ENCODE measurements at regions not wholly inside any gene's neighbourhood (a gene's known extent, or its start where the extent isn't known, plus 50 kb on each side); places are given as distances from the start of the nearest gene placed in this dataset.
A peak's percentile ranks its signal among the peaks of the same experiment; 100 is the strongest.
"Not testable (repeated sequence)": the region's sequence is repeated elsewhere in the genome, so short reads cannot be mapped to it uniquely, and the experiment has no call there.

DNA sequence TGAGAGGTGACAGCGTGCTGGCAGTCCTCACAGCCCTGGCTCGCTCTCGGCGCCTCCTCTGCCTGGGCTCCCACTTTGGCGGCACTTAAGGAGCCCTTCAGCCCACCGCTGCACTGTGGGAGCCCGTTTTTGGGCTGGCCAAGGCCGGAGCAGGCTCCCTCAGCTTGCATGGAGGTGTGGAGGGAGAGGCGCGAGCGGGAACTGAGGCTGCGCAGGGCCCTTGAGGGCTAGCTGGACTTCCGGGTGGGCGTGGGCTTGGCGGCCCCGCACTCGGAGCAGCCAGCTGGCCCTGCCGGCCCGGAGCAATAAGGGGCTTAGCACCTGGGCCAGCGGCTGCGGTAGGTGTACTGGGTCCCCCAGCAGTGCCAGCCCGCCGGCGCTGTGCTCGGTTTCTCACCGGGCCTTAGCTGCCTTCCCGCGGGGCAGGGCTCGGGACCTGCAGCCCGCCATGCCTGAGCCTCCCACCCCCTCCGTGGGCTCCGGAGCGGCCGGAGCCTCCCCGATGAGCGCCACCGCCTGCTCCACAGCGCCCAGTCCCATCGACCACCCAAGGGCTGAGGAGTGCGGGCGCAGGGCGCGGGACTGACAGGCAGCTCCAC, 401.6 kb upstream of the LMO3 start:
- DNase-seq = not testable (repeated sequence)

DNA sequence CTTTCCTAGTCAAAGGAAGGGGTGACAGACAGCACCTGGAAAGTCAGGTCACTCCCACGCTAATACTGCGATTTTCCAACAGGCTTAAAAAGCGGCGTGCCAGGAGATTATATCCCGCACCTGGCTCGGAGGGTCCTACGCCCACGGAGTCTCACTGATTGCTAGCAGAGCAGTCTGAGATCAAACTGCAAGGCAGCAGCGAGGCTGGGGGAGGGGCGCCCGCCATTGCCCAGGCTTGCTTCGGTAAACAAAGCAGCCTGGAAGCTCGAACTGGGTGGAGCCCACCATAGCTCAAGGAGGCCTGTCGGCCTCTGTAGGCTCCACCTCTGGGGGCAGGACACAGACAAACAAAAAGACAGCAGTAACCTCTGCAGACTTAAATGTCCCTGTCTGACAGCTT, 392.6 kb upstream of the LMO3 start:
- DNase-seq = not testable (repeated sequence)

DNA sequence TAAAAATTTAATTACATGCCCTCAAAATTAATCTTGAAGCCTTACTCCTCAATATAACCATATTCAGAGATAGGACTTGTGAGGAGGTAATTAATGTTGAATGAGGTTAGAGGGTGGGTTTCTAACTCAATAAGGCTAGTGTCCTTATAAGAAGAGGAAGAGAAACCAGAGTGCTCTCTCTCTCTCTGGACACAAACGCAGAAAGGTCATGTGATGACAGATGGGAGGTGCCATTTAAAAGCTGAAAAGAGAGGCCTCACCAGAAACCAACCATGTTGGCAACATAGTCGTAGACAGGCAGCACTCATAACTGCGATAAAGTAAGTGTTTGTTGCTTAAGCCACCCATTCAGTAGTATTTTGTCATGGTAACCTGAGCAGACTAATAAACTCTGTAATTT, 378.5 kb upstream of the LMO3 start:
- no peak for DNase-seq

DNA sequence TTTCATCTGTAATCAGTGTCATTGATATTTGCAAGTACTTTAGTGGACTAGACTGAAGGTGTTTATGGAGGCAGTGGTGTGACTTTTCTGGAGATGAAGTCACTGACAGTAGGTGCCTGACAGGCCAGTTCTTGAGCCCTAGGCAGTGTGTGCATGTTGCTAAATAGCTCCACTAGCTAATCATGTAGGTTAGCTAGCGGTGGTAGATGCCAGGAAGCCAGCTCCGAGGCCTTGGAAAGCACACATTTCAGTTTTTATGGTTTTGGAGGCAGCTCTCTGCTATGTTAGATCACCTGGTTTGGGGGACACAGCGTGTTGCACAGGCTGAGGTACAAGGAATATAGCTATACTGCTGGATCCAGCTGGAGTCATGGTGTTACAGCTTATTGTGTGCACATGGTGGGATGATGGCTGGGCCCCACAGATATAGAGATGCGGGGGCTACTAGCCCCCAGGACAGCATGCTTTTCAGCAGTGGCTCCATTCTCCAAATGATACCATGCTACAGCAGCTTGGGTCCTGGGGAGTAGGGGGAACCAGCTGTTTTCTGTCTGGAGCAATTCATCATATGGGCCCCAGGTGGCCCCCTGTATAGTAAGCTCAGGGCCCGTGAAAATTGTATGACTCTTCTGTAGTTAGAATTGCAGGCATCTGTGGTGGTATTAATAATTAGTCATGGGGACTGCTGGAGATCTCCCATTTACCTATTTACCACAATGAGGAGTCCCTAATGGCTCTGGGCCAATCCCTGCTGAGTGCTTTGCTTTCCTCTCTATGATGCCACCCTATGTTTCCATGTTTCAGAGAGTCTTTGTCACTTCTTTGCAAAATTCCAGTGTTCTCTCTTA, 367.2 kb upstream of the LMO3 start:
- DNase-seq = no peak

DNA sequence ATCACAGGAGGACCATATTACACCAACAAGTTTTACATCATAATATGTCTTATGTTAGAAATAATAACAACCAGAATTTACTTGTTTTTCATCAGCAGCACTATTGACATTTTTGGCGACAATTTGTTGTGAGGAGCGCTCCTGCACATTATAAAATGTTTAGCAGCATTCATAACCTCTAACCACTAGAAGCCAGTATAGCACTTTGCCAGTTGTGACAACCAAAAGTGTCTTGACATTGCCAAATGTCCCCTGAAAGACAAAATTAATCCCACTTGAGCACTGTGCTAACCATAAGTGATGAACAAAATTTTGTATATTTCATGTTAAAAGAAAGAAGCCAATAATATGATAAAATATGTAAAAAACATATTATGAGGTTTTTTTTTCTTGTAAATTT, 356.9 kb upstream of the LMO3 start:
- DNase-seq = no peak

DNA sequence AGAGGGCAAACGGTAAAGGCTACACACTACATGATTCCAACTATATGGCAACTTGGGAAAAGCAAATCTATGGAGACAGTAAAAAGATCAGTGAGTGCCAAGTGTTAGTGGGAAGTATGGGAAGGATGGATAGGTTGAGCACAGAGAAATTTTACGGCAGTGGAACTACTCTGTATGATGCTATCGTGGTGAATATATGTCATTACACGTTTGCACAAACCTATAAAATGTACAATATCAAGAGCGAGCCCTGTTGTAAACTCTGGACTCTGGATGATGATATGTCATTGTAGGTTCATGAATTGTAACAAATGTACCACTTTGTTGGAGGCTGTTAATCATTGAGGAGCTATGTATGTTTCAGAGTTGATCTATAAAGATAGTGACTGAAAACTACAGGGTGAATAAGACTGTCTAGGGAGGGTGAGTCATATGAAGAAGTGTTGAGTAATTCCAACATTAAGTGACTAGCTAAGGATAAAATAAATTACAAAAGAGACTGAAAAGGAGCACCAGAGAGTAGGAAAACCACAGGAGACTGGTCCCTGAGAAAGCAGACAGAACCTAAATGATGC, 349.2 kb upstream of the LMO3 start:
- DNase-seq = no peak

DNA sequence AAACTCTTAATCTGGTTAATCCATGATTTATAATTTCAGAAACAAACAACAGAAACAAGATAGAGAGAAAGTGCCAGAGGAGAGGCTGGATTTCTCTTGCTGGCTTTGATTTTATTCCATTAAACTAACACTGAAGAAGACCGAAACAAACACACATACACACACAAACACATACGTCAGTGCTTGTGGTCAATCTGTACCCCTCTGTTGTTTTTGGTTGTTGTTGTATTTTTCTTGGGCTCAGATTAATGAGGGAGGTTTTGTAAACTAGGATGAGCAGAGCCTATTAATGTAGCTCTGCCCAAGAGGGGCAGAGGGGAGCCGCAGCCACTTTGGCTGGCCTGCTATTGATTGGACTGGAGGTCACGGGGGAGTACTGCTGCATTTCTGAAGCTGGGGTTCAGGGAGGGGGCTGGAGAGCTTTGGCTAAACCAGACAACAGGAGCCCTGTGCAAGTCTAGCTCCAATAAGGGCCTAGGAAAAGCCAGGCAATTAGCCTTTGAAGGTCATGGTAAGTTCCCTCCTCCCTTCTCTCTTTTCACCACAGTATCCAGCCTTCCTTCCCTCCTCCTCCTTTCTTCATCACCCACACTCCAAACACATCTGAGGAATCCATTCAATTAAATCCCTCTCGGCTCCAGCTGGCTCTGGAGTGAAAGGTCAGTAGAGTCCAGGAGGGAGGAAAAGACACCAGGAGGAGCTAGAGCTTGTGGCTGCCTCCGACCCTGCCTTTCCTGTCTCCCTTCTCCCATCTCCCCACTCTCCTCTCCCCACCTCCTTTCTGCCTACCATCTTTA, 344.1 kb upstream of the LMO3 start:
- no peak for DNase-seq

DNA sequence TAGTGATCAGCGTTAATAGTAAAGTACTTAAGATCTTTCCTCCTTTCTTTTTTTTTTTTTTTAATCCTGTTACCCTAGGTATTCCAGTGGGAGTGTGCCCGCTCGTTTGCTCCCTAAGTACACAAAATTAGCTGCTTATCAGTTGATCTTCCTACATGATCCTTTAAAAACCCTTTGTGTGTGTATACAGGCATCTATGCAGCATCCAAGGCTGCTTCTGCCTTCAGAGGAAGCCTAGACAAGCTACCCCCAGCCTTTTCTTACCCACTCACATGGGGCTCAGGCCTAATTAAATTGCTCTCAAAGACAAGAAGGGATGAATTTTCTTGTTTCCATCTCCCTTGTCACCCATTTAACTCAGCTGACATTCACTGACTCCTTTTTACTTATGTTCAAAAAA, 343.4 kb upstream of the LMO3 start:
- no peak for DNase-seq

DNA sequence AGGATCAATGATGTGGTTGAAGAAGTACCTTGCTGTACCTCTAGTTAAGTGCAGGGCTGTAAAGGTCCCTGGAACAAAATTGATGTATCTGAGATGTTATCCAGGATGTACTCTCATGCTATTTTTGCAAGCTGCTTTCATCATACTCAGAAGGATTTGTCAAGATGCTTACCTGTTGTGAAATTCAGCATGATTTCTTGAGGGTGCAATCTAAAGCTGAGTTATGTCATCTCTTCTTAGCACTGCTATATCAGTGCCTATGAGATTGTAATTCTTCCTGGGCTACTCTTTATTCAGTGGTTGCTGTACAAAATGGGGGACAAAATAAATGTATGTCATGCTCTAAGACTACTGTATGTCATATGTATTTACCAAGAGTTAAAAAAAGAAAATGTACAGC, 340.7 kb upstream of the LMO3 start:
- DNase-seq = no peak

DNA sequence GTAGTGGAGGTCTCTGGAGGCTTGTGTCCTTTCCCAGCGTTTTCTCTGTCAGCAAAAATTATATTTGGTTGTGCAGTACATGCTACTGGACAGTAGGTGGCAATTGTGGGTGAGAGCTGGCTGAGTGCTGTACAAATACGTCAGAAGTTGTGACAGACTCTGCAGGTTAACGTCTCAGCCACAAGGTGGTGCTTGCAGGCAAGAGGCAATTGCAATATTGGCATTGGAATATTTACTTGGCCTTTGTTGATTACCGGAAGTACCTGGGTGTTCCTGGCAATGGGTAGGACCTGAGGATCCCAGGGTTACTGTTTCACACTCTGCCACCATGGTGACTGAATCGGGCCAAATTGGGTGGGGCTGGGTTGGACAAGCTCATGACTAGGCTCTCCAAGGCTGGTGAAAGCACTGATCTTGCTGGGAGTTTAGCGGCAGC, 333.9 kb upstream of the LMO3 start:
- peak in 1 of 56 donors; percentile 0 for DNase-seq

DNA sequence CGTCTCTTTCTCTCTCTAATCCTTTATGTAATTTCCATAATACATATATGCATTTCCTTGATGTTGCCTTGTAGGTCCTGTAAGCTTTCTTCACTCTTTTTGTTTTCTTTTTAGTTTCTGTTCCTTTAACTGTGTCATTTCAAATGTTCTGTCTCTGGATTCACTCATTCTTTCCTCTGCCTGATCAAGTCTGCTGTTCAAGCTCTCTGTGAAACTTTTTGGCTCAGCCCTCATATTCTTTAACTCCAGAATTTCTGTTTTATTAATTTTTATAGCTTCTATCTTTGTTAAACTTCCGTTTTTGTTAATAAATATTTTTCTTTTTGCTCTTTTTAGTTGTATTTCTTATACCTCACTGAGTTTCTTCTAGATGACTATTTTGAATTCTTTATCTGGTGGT, 321.3 kb upstream of the LMO3 start:
- no peak for DNase-seq

DNA sequence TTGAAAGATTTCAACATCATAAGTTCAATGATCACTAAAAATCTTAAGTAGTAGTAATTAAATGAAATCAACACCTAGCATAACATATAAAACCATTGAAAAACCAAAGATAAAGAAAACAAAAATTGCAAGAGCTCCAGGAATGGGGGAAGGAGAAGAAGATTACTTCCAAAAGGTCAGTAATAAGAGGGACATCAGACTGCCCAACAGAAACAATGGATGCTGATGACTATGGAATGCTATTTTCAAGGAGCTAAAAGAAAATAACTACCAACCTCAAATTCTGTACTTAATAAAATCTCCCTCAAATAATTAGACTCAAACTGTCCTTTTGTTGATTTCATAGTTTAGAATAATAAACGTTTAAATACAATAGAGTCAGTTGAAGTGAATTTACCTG, 314.5 kb upstream of the LMO3 start:
- no peak for DNase-seq

DNA sequence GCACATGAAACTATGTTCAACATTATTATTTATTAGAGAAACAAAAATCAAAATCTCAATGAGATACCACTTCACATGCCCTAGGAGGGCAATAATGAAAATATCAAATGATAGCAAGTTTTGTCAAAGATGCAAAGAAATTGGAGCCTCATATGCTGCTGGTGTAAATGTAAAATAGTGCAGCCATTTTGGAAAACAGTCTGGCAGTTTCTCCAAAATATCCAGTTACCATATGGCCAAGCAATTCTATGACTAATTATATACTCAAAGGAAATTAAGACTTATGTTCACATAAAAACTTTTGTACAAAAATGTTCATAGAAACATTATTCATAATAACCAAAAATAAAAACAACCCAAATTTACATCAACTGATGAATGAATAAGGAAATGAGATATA, 313.6 kb upstream of the LMO3 start:
- no peak for DNase-seq

DNA sequence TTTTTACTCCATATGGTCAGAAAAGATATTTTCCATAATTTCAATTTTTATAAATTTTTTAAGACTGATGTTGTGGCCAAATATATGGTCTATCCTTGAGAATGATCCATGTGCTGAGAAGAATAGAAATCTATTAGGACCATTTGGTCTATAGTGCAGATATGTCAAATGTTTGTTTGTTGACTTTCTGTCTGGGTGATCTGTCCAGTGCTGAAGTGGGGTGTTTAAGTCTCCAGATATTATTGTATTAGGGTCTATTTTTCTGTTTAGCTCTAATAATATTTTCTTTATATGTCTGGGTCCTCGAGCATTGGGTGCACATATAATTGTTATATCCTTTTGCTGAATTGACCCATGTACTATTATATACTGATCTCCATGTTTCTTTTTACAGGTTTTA, 308.9 kb upstream of the LMO3 start:
- no peak for DNase-seq

DNA sequence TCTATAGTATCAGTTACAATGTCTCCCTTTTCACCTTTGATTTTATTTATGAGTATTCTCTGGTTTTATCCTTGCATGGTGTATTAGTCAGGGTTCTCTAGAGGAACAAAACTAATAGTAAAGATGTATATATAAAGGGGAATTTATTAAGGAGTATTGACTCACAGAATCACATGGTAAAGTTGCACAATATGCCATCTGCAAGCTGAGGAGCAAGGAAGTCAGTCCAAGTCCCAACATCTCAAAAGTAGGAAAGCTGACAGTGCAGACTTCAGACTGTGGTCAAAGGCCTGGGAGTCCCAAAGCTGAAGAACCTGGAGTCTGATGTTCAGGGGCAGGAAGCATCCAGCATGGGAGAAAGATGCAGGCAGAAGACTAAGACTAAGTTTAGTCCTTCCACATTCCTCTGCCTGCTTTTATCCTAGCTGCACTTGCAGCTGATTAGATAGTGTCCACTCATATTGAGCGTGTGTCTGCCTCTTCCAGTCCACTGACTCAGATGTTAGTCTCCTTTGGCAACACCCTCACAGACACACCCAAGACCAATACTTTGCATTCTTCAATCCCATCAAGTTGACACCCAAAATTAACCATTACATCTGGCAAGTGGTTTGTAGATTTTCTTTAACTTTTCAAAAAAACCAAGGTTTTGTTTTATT, 308.0 kb upstream of the LMO3 start:
- no peak for DNase-seq

DNA sequence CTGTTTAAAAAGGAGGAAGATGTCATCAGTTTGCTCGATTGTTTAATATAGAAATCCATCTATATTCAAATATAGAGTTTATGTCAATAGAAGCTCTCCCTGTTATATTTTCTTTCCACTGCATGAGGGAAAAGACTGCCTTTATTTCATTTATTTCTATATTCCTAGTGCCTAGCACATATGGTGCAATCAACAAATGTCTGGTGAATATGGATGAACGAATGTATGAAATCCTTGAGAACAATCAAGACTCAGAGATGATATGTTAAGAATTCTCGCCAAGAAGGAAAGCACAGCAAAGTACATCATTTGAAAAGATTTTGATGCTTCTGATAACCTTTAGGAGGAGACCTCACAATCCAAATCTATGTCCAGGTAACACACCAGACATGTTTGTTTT, 296.0 kb upstream of the LMO3 start:
- DNase-seq = no peak

DNA sequence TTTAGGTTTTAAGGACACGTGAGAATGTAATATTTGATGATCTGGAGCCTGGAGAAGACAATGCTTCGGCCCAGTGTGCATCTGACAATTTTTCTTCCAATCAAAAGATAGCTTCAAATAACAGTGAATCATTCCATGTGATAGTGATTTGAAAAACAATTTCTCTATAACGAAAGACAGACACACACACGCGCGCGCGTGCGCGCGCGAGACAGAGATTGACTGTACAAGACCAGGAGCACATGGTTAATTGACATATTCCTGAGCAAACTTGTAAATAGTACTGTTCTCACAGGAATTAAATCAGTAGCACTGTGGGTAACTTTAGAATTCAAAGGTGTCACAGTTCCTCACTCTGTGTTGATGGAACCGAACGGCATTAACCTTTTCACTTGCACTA, 287.5 kb upstream of the LMO3 start:
- no peak for DNase-seq

DNA sequence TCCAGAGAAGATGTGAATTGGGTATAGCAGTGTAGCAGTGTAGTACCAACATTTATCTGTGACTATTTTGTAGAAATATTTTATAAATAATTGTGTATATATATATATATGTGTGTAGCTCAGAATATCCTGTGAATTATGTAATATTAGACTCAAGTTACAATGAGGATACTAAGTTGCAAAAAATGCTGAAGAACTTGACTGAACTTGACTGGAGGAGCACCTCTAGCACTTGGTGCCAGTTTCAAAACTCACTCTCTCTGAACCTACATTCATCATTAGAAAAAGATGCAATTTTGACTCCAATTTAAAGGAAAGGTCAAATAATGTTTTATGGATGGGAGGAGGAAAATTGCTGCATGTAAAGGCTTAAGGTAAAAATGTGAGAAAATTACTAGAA, 285.7 kb upstream of the LMO3 start:
- no peak for DNase-seq

DNA sequence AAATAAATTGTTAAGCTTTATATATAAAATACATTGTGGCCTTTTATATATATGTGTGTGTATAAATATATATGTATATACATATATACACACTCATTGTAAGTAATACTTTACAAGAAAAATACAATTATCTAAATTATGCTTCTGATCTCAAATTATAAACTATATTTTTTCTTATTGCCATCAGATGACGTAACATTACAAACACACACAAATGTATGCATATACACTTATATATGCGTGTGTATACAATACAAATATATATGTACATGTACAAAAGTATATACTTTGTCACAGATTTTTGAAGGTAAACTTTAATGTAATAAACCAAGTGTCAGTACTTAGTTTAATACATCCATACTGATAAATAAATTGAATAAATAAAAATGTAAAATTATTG, 278.9 kb upstream of the LMO3 start:
- DNase-seq = no peak

DNA sequence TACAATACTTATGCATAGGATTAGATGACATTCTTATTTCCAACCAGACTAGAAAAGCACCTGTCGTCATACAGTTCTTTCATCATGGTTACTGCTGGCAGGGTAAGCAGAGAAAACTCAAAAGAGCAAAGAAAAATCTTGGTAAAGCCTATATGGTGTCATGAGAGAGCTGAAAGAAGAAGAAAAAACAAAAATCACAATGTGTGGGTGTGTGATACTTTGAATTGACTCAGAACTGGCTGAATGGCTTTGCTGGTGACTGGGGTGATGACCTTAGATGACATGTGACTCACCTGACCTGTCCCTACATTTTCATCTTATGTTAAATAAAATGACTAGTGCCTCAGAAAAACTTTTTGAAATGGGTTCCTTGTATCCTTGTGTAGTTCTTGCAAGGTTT, 278.1 kb upstream of the LMO3 start:
- DNase-seq = no peak

DNA sequence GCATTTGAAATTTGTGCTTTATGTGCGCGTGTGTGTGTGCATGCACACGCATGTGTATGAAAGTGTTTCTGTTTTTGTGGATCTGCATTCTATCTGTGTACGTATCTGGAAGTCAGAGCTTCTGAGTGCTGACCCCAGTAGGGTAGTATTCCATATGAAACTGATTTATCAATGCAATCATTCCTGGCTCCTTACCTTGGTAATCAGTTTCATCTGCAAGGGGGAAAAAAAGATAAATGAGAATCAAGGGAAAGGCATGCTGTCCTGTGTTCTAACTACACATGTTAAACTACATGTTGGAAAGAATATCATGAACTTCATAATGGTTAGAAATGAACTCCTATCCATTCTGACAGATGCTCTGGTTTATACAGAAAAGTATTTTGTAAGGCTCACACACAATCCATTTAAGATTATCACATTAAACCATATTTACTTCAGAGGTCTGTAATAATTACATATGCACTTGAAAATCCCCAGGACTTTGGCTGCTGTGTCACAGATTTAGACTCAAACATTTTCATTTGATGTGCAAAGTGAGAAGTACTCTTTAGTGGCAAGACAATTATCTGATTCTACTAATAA, 276.1 kb upstream of the LMO3 start:
- DNase-seq = no peak

Data from nucleus accumbens (tissue), 56 donors.